Kidney epithelial cell (primary cell): ENCODE measurements at regions not wholly inside any gene's neighbourhood (a gene's known extent, or its start where the extent isn't known, plus 50 kb on each side); places are given as distances from the start of the nearest gene placed in this dataset.

Experiments
- DNase-seq: peaks from one replicate; pipeline ENCODE4 v3.0.0-alpha.2; 2010; ENCODE audit warnings: low read depth
- H3K27me3 ChIP-seq: 2 replicates; pipeline ENCODE4 v1.6.0; 2011; ENCODE audit warnings: low read length; ENCODE audit not compliant: control insufficient read depth, insufficient read depth
- H3K36me3 ChIP-seq: 2 replicates; pipeline ENCODE4 v1.5.1; 2011; ENCODE audit warnings: low read length; ENCODE audit not compliant: control insufficient read depth, insufficient read depth
- H3K4me3 ChIP-seq: 2 replicates; pipeline ENCODE4 v1.5.1; 2011; ENCODE audit warnings: low read depth, mild to moderate bottlenecking, control low read depth, low read length
- TF ChIP-seq, protein P1 (sequence below): IDR thresholded peaks from 2 replicates; pipeline ENCODE4 v1.5.1; 2011; ENCODE audit warnings: mild to moderate bottlenecking, moderate library complexity, low read length, control low read depth, inconsistent platforms; ENCODE audit not compliant: insufficient read depth, poor library complexity, severe bottlenecking

DNA sequence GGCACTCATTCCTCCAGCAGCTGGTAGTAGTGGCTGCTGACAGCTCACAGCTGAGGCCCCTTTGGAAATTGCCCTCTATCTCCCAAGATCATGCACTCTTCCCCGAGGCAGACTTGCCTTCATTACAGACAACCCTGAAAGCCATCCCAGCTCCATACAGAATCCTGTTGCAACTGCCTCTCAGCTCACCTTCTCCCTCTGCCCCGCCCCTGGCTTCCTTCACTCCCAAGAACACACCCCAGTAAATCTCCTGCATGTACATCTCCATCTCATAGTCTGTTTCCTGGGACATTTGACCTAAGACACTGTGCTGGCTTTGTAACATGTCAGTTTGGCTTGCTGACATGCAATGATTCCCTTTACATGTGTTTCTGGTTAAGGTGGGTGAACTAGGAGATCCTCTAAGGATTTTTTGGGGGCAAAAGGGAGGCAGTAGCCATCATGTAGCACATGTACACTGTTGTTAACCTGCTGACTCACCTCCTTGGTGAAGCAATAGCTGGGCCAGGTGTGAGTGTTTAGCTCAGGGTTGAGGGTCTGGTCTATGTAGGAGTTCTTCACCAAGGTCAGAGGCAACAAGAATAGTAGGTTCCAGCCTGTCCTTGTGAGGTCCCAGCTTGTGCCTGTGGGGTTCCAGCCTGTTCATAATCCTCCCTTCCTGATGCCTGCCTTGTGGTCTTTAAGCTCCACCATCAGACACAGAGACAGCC is 179.6 kb downstream of the CSNK2A3 start:
- DNase-seq = no peak
- Histone ChIP-seq H3K36me3 (peaks cover 1% of the 10 kb centered on the region), H3K27me3 (no peaks in the 10 kb centered on the region), H3K4me3 (no peak overlapping the region)
- TF ChIP-seq, protein P1, sequence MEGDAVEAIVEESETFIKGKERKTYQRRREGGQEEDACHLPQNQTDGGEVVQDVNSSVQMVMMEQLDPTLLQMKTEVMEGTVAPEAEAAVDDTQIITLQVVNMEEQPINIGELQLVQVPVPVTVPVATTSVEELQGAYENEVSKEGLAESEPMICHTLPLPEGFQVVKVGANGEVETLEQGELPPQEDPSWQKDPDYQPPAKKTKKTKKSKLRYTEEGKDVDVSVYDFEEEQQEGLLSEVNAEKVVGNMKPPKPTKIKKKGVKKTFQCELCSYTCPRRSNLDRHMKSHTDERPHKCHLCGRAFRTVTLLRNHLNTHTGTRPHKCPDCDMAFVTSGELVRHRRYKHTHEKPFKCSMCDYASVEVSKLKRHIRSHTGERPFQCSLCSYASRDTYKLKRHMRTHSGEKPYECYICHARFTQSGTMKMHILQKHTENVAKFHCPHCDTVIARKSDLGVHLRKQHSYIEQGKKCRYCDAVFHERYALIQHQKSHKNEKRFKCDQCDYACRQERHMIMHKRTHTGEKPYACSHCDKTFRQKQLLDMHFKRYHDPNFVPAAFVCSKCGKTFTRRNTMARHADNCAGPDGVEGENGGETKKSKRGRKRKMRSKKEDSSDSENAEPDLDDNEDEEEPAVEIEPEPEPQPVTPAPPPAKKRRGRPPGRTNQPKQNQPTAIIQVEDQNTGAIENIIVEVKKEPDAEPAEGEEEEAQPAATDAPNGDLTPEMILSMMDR = no peak

GRCh38 chr11:11171854-11172253 is 181.2 kb downstream of the CSNK2A3 start:
- DNase-seq = no peak
- no peak overlapping the region for H3K4me3 ChIP-seq
- TF ChIP-seq, protein P1 = no peak
- H3K36me3 ChIP-seq = peaks cover 1% of the 10 kb centered on the region
- H3K27me3 ChIP-seq = no peaks in the 10 kb centered on the region

DNA sequence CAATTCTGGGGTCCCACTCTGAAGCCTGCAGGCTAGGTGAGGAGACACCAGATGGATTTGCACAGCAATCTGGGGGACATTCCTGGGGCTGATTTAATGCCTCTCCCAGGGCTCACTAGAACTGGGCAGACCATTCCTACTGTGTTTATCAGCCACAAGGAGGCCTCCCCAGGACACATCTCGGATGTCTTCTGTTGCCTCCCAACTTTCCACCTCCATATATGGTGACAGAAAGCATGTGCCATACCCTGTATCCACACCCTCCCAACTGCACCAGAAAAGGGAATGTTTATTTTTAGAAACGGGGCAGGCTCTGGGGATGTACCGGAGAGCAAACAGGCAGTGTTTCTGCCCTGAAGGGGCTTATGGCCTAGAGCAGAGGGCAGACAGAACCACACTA is 181.8 kb downstream of the CSNK2A3 start:
- Histone ChIP-seq H3K36me3 (peaks cover 1% of the 10 kb centered on the region), H3K27me3 (no peaks in the 10 kb centered on the region), H3K4me3 (no peak overlapping the region)
- TF ChIP-seq, protein P1 = no peak
- no peak for DNase-seq

DNA sequence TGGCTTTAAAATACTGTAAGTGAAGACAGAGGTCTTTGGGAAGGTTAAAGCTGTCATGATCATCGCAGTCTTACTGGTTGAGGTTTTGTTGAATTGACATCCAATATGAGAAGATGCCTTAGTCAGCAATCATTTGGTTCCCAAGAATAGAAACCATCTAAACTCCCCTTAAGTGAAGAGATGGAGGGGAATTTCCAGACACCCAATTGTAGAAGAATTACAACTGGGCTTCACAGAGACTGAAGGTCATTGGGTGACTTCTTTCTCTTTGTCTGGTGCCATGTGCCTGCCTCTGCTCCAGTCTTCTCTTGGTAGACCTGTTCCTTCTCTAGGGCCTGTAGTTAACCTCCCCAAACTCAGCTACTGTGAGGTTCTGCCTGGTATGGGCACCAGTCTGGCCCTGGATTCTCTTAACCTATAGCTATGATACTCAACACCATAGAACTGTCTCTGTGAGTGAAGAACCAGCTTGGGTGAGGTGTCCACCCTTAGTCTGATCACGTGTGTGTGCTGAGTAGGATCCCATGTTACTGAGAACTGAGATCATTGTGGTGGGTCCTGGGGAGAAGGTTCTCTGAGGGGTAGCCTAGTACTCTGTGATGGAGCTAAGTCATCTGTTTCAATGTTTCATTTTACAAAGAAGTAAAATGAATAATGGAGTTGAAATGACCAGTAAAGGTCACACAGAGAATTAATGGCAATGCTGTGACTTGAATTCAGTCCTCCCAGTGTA is 182.5 kb downstream of the CSNK2A3 start:
- TF ChIP-seq, protein P1 = no peak
- DNase-seq = no peak
- Histone ChIP-seq H3K27me3 (no peaks in the 10 kb centered on the region), H3K36me3 (peaks cover 1% of the 10 kb centered on the region), H3K4me3 (no peak overlapping the region)

GRCh38 chr11:11169715-11170351 is 183.2 kb downstream of the CSNK2A3 start:
- DNase-seq = no peak
- TF ChIP-seq, protein P1 = no peak
- no peak overlapping the region for H3K4me3 ChIP-seq
- H3K27me3 ChIP-seq = no peaks in the 10 kb centered on the region
- peaks cover 1% of the 10 kb centered on the region for H3K36me3 ChIP-seq
